ENCODE measurements at regions not wholly inside any gene's neighbourhood (a gene's known extent, or its start where the extent isn't known, plus 50 kb on each side); places are given as distances from the start of the nearest gene placed in this dataset.
"Not testable (repeated sequence)": the region's sequence is repeated elsewhere in the genome, so short reads cannot be mapped to it uniquely, and the experiment has no call there.

- DNase-seq (ENCODE audit: low spot score): not testable (repeated sequence)
These were observed 60.9 kb downstream of the PGRMC1 start for GRCh38 chrX:119296973-119297372.

- not testable (repeated sequence) for DNase-seq (ENCODE audit: low spot score)
These were observed 63.7 kb downstream of the PGRMC1 start for GRCh38 chrX:119299812-119300211.

- DNase-seq (ENCODE audit: low spot score): no peak
These were observed 67.1 kb downstream of the PGRMC1 start for GRCh38 chrX:119303137-119303536.

- DNase-seq (ENCODE audit: low spot score): no peak
These were observed 73.7 kb upstream of the SLC25A43 start for GRCh38 chrX:119325456-119325855.

DNA sequence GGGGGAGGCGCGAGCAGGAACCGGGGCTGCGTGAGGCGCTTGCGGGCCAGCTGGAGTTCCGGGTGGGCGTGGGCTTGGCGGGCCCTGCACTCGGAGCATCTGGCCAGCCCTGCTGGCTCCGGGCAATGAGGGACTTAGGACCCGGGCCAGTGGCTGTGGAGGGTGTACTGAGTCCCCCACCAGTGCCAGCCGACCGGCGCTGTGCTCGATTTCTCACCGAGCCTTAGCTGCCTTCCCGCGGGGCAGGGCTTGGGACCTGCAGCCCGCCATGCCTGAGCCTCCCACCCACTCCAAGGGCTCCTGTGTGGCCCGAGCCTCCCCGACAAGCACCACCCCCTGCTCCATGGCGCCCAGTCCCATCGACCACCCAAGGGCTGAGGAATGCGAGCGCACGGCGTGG lies 67.3 kb upstream of the SLC25A43 start:
- DNase-seq (ENCODE audit: low spot score): not testable (repeated sequence)

- not testable (repeated sequence) for DNase-seq (ENCODE audit: low spot score)
These were observed 66.0 kb upstream of the SLC25A43 start for GRCh38 chrX:119332855-119333720.

DNA sequence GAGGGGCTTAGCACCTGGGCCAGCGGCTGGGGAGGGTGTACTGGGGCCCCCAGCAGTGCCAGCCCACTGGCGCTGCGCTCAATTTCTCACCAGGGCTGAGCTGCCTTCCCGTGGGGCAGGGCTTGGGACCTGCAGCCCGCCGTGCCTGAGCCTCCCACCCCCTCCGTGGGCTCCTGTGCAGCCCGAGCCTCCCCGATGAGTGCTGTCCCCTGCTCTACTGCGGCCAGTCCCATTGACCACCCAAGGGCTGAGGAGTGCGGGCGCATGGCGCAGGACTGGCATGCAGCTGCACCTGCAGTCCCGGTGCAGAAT lies 65.5 kb upstream of the SLC25A43 start:
- DNase-seq (ENCODE audit: low spot score): not testable (repeated sequence)

GRCh38 chrX:119334468-119335050 lies 64.6 kb upstream of the SLC25A43 start:
- not testable (repeated sequence) for DNase-seq (ENCODE audit: low spot score)

GRCh38 chrX:119337201-119337600 lies 61.9 kb upstream of the SLC25A43 start:
- DNase-seq (ENCODE audit: low spot score): no peak

GRCh38 chrX:119340606-119341205 lies 58.4 kb upstream of the SLC25A43 start:
- DNase-seq (ENCODE audit: low spot score): peak; percentile 64

DNA sequence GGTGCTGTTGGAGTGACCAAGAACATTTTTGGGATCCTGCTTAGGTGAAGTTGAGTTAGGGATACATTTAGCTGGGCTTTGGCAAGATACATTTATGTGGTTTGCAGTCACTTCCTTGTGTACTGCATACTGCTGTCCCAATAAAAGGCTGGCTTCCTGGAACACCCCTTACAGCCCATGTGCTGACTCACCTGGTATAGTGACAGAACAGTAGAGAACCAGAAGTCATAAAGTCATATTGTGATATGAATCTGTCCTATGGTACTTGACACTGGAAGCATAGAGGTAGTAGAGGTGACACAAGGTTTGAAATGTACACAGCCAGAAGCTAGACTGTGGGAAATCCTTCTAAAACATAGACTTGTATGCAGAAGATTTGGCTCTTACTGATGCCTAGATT lies 55.3 kb upstream of the SLC25A43 start:
- no peak for DNase-seq (ENCODE audit: low spot score)
